H1 (cell line): ENCODE measurements at regions not wholly inside any gene's neighbourhood (a gene's known extent, or its start where the extent isn't known, plus 50 kb on each side); places are given as distances from the start of the nearest gene placed in this dataset.

Experiments used
- CTCF ChIA-PET: fragments of 300-600 bp; sonication (Branson Sonifier 250); formaldehyde crosslinking; loops from one replicate; lab custom pipeline; 2021; ENCODE audit not compliant: partially characterized antibody; lab: Charles Lee
- POLR2A ChIA-PET: fragments of 300-600 bp; sonication (Branson Sonifier 250); formaldehyde crosslinking; loops from one replicate; lab custom pipeline; 2021; ENCODE audit warnings: inconsistent platforms; ENCODE audit not compliant: partially characterized antibody; lab: Charles Lee
- DNase-seq, 2 experiments: peaks; one replicate each; pipeline versions ENCODE4 v3.0.0 to v3.0.0-alpha.2; 2010 to 2022; ENCODE audit warnings: low spot score in 2 of 2, low read depth in 1 of 2, mixed read lengths in 1 of 2
- FAIRE-seq: peaks from 2 replicates; lab custom pipeline; 2011; peaks lifted over from hg19 to GRCh38; lab: Jason Lieb, UNC
- H2AFZ ChIP-seq: 2 replicates; pipeline ENCODE4 v1.8.1; 2012; ENCODE audit warnings: low read length, inconsistent platforms
- H2AK5ac ChIP-seq: 2 replicates; pipeline ENCODE4 v1.6.1; 2013; ENCODE audit warnings: low read depth, low read length
- H2BK120ac ChIP-seq: replicated peaks from 2 replicates; pipeline ENCODE3; 2013; ENCODE audit warnings: low read depth, low read length, inconsistent platforms
- H2BK12ac ChIP-seq: 2 replicates; pipeline ENCODE4 v1.6.1; 2013; ENCODE audit warnings: low read depth, low read length
- H2BK15ac ChIP-seq: 2 replicates; pipeline ENCODE4 v1.6.1; 2013; ENCODE audit warnings: low read length
- H2BK20ac ChIP-seq: 2 replicates; pipeline ENCODE4 v1.6.1; 2013; ENCODE audit warnings: low read length
- H2BK5ac ChIP-seq: 2 replicates; pipeline ENCODE4 v1.6.1; 2013; ENCODE audit warnings: low read depth, low read length
- H3K14ac ChIP-seq: 2 replicates; pipeline ENCODE4 v1.6.1; 2013; ENCODE audit warnings: inconsistent platforms; ENCODE audit not compliant: insufficient read length
- H3K18ac ChIP-seq: 2 replicates; pipeline ENCODE4 v1.6.1; 2013; ENCODE audit warnings: low read length; ENCODE audit errors: extremely low read depth
- H3K23ac ChIP-seq: 2 replicates; pipeline ENCODE4 v1.6.1; 2013; ENCODE audit warnings: inconsistent platforms; ENCODE audit not compliant: insufficient read length
- H3K23me2 ChIP-seq: 2 replicates; pipeline ENCODE4 v1.6.1; 2013; ENCODE audit warnings: low read depth, low read length
- H3K27ac ChIP-seq: 2 replicates; pipeline ENCODE4 v1.6.1; 2011; ENCODE audit warnings: low read depth, low read length, inconsistent platforms
- H3K27me3 ChIP-seq, 4 experiments: replicated peaks in 1 of 4; 1 replicate in 1 of 4; 2 replicates in 3 of 4; pipeline versions ENCODE4 v1.6.1 to v1.8.1; 2011 to 2013; ENCODE audit warnings: low read length in 3 of 4, mild to moderate bottlenecking in 3 of 4, inconsistent platforms in 2 of 4, mixed read lengths in 2 of 4, moderate library complexity in 1 of 4; ENCODE audit not compliant: control insufficient read depth in 3 of 4, insufficient read depth in 3 of 4; ENCODE audit errors: extremely low read depth in 1 of 4
- H3K36me3 ChIP-seq, 4 experiments: 2 replicates each; pipeline versions ENCODE4 v1.6.1 to v1.8.1; 2011 to 2013; ENCODE audit warnings: mild to moderate bottlenecking in 4 of 4, low read length in 3 of 4, moderate library complexity in 2 of 4, control low read depth in 1 of 4, inconsistent platforms in 1 of 4; ENCODE audit not compliant: insufficient read depth in 4 of 4, control insufficient read depth in 2 of 4
- H3K4ac ChIP-seq: replicated peaks from 2 replicates; pipeline ENCODE3; 2013; ENCODE audit warnings: low read length, low read depth, mixed read lengths, inconsistent platforms; ENCODE audit not compliant: insufficient read length
- H3K4me1 ChIP-seq, 4 experiments: replicated peaks in 1 of 4; 1 replicate in 1 of 4; 2 replicates in 3 of 4; pipeline versions ENCODE4 v1.6.1 to v1.8.1; 2011 to 2013; ENCODE audit warnings: low read length in 3 of 4, inconsistent platforms in 2 of 4, mixed read lengths in 1 of 4; ENCODE audit not compliant: insufficient read depth in 4 of 4, control insufficient read depth in 3 of 4
- H3K4me2 ChIP-seq, 2 experiments: 2 replicates each; pipeline versions ENCODE4 v1.6.1 to v1.8.1; 2011 to 2013; ENCODE audit warnings: low read depth in 2 of 2, low read length in 2 of 2, control low read depth in 1 of 2, inconsistent platforms in 1 of 2, mild to moderate bottlenecking in 1 of 2; ENCODE audit not compliant: insufficient read depth in 1 of 2
- H3K4me3 ChIP-seq, 4 experiments: fragments of 200-600, 300-600 bp in 1 of 4; sonication (generic), shearing (Covaris generic), sonication (Bioruptor Twin) in 1 of 4; 2 replicates each; pipeline versions ENCODE4 v1.5.1 to v1.8.1; 2011 to 2016; ENCODE audit warnings: low read length in 4 of 4, low read depth in 3 of 4, control low read depth in 2 of 4, inconsistent platforms in 2 of 4, mild to moderate bottlenecking in 2 of 4, mixed read lengths in 1 of 4, moderate library complexity in 1 of 4; ENCODE audit not compliant: insufficient read depth in 2 of 4; ENCODE audit errors: extremely low read depth in 1 of 4
- H3K56ac ChIP-seq: replicated peaks from 2 replicates; pipeline ENCODE3; 2013; ENCODE audit warnings: low read depth, mild to moderate bottlenecking, mixed read lengths, low read length, inconsistent platforms; ENCODE audit not compliant: insufficient read length
- H3K79me1 ChIP-seq: 2 replicates; pipeline ENCODE4 v1.6.1; 2013; ENCODE audit warnings: low read depth, low read length, control low read depth
- H3K79me2 ChIP-seq, 2 experiments: 2 replicates each; pipeline versions ENCODE4 v1.6.1 to v1.8.1; 2012 to 2013; ENCODE audit warnings: low read length in 2 of 2, mild to moderate bottlenecking in 2 of 2, inconsistent platforms in 1 of 2; ENCODE audit not compliant: insufficient read depth in 2 of 2, control insufficient read depth in 1 of 2
- H3K9ac ChIP-seq, 4 experiments: replicated peaks in 1 of 4; 1 replicate in 1 of 4; 2 replicates in 3 of 4; pipeline versions ENCODE4 v1.6.1 to v1.8.1; 2011 to 2013; ENCODE audit warnings: low read depth in 3 of 4, low read length in 3 of 4, control low read depth in 2 of 4, mild to moderate bottlenecking in 2 of 4, moderate library complexity in 2 of 4, inconsistent platforms in 1 of 4; ENCODE audit errors: extremely low read depth in 1 of 4
- H3K9me3 ChIP-seq, 2 experiments: 2 replicates each; pipeline versions ENCODE4 v1.6.1 to v1.8.1; 2012 to 2013; ENCODE audit warnings: mild to moderate bottlenecking in 2 of 2, moderate library complexity in 2 of 2, control low read depth in 1 of 2, inconsistent platforms in 1 of 2, low read depth in 1 of 2, low read length in 1 of 2, mixed read lengths in 1 of 2; ENCODE audit not compliant: insufficient read depth in 2 of 2
- H4K20me1 ChIP-seq, 2 experiments: replicated peaks in 1 of 2; 2 replicates each; pipeline versions ENCODE3 to v1.8.1; 2011 to 2013; ENCODE audit warnings: inconsistent platforms in 2 of 2, low read length in 2 of 2, mild to moderate bottlenecking in 1 of 2; ENCODE audit not compliant: insufficient read depth in 2 of 2, control insufficient read depth in 1 of 2
- H4K5ac ChIP-seq: 2 replicates; pipeline ENCODE4 v1.6.1; 2013; ENCODE audit warnings: low read length, low read depth, mixed read lengths, inconsistent platforms; ENCODE audit not compliant: insufficient read length
- H4K8ac ChIP-seq: 2 replicates; pipeline ENCODE4 v1.8.0; 2013; ENCODE audit warnings: mild to moderate bottlenecking, moderate library complexity, low read length, inconsistent platforms; ENCODE audit not compliant: insufficient read depth; ENCODE audit errors: extremely low read depth
- H4K91ac ChIP-seq: replicated peaks from 2 replicates; pipeline ENCODE3; 2013; ENCODE audit warnings: low read length, mixed read lengths, inconsistent platforms; ENCODE audit not compliant: insufficient read length
- ATF2 ChIP-seq: IDR thresholded peaks from 2 replicates; pipeline ENCODE4 v1.6.1; 2012; ENCODE audit warnings: low read length, inconsistent platforms
- CHD1 ChIP-seq: IDR thresholded peaks from 2 replicates; pipeline ENCODE4 v1.6.1; 2012; ENCODE audit warnings: low read depth, low read length, improper control_type of control experiment
- CREB1 ChIP-seq: IDR thresholded peaks from 2 replicates; pipeline ENCODE4 v1.6.1; 2012; ENCODE audit warnings: inconsistent platforms
- EGR1 ChIP-seq: IDR thresholded peaks from 2 replicates; pipeline ENCODE4 v1.6.1; 2011; ENCODE audit warnings: low read depth, low read length, borderline replicate concordance
- EP300 ChIP-seq, 2 experiments: IDR thresholded peaks; 1 replicate in 1 of 2; 2 replicates in 1 of 2; pipeline ENCODE4 v1.6.1; 2011 to 2012; ENCODE audit warnings: low read depth in 2 of 2, low read length in 2 of 2, mild to moderate bottlenecking in 2 of 2, borderline replicate concordance in 1 of 2, inconsistent platforms in 1 of 2, moderate library complexity in 1 of 2
- EZH2 ChIP-seq: fragments of 200-600 bp; sonication (generic); IDR thresholded peaks from 2 replicates; pipeline ENCODE4 v1.7.1; 2012; ENCODE audit warnings: low read depth, mild to moderate bottlenecking, moderate library complexity, low read length, inconsistent platforms; ENCODE audit not compliant: severe bottlenecking
- GTF2F1 ChIP-seq: IDR thresholded peaks from 2 replicates; pipeline ENCODE4 v1.6.1; 2012; ENCODE audit warnings: low read depth, low read length, improper control_type of control experiment, borderline replicate concordance
- KDM4A ChIP-seq: IDR thresholded peaks from one replicate; pipeline ENCODE4 v1.7.1; 2012; ENCODE audit warnings: low read depth, mild to moderate bottlenecking, moderate library complexity, low read length, inconsistent platforms; ENCODE audit not compliant: severe bottlenecking
- RAD21 ChIP-seq, 2 experiments: IDR thresholded peaks in 1 of 2; conservative IDR thresholded peaks in 1 of 2; 2 replicates each; pipeline ENCODE4 v1.6.1; 2011; ENCODE audit warnings: low read depth in 2 of 2, low read length in 2 of 2, improper control_type of control experiment in 1 of 2, inconsistent platforms in 1 of 2, mild to moderate bottlenecking in 1 of 2, moderate library complexity in 1 of 2
- RNF2 ChIP-seq: fragments of 200-900, 300-1000 bp; sonication (generic); IDR thresholded peaks from 2 replicates; pipeline ENCODE4 v1.7.1; 2016; ENCODE audit warnings: borderline replicate concordance, low read depth, mild to moderate bottlenecking, antibody characterized with exemption, low read length; ENCODE audit not compliant: poor library complexity, severe bottlenecking; ENCODE audit errors: missing control alignments
- SRF ChIP-seq: IDR thresholded peaks from 2 replicates; pipeline ENCODE4 v1.6.1; 2011; ENCODE audit warnings: mild to moderate bottlenecking, low read depth, low read length, moderate library complexity
- TAF7 ChIP-seq: optimal IDR thresholded peaks from 2 replicates; pipeline ENCODE3; 2011; ENCODE audit warnings: low read depth, mild to moderate bottlenecking, inconsistent platforms, low read length, moderate library complexity, borderline replicate concordance
- WGBS, 2 experiments: shearing (Covaris generic) in 1 of 2; methylation state at CpG; one replicate each; pipeline versions ENCODE4 v1.1.6 to v1.1.7; 2013 to 2015; ENCODE audit warnings: low lambda C conversion rate in 2 of 2, mixed read lengths in 2 of 2, inconsistent platforms in 1 of 2, low coverage in 1 of 2, missing lambda C conversion rate in 1 of 2; ENCODE audit not compliant: insufficient replicate concordance in 2 of 2, insufficient coverage in 1 of 2, insufficient read length in 1 of 2; ENCODE audit errors: extremely low coverage in 1 of 2, missing lambda C conversion rate in 1 of 2; 5-methylcytosine and 5-hydroxymethylcytosine counted together

GRCh38 chr3:83248454-83248853, 1487.0 kb upstream of the GBE1 start:
- FAIRE-seq = no peak
- DNase-seq = no peak
- no peak for TF ChIP-seq ATF2
- TF ChIP-seq RNF2 = no peak
- no peak for TF ChIP-seq SRF
- TF ChIP-seq EGR1 = no peak
- TF ChIP-seq EZH2 = no peak
- TF ChIP-seq EP300 (IDR thresholded peaks at IDR 0.05; ENCODE audit: borderline replicate concordance in 1 of 2, low read depth in 2 of 2, low read length in 2 of 2) = no peak
- TF ChIP-seq GTF2F1 = no peak
- TF ChIP-seq CREB1 = no peak
- no peak for TF ChIP-seq CHD1
- no peak for TF ChIP-seq TAF7
- no peak for TF ChIP-seq RAD21 (IDR thresholded peaks at IDR 0.05 in 1 of 2, conservative IDR thresholded peaks at IDR 0.05 in 1 of 2; ENCODE audit: low read depth in 2 of 2, low read length in 2 of 2)
- no peak for TF ChIP-seq KDM4A

More at GRCh38 chr3:83248454-83248853, 1487.0 kb upstream of the GBE1 start:
- Histone ChIP-seq H3K18ac (no peak overlapping the region), H2BK120ac (no peak overlapping the region), H2BK20ac (no peak overlapping the region), H3K14ac (no peak overlapping the region), H2BK12ac (no peak overlapping the region), H3K27me3 (no peaks in the 10 kb centered on the region), H2BK5ac (no peak overlapping the region), H4K8ac (no peak overlapping the region), H2AK5ac (no peak overlapping the region), H3K9ac (no peak overlapping the region), H3K56ac (no peak overlapping the region), H3K4me1 (no peaks in the 10 kb centered on the region), H3K23me2 (no peaks in the 10 kb centered on the region), H3K27ac (no peak overlapping the region), H3K4ac (no peak overlapping the region), H3K4me3 (no peak overlapping the region), H3K4me2 (no peak overlapping the region), H4K91ac (no peak overlapping the region), H3K79me1 (no peaks in the 10 kb centered on the region), H3K79me2 (no peaks in the 10 kb centered on the region), H3K9me3 (no peaks in the 10 kb centered on the region), H4K5ac (no peak overlapping the region), H2AFZ (no peak overlapping the region), H3K36me3 (no peaks in the 10 kb centered on the region), H3K23ac (no peak overlapping the region), H2BK15ac (no peak overlapping the region), H4K20me1 (no peaks in the 10 kb centered on the region)
- ChIA-PET CTCF (no interaction called here), POLR2A (no interaction called here)
- 88% methylated on average over 3 of the region's 3 CpGs; no CpG with 5 or more reads in 1 of the 2 experiments for WGBS, 2 experiments
